ENCODE measurements at regions not wholly inside any gene's neighbourhood (a gene's known extent, or its start where the extent isn't known, plus 50 kb on each side); places are given as distances from the start of the nearest gene placed in this dataset.

DNA sequence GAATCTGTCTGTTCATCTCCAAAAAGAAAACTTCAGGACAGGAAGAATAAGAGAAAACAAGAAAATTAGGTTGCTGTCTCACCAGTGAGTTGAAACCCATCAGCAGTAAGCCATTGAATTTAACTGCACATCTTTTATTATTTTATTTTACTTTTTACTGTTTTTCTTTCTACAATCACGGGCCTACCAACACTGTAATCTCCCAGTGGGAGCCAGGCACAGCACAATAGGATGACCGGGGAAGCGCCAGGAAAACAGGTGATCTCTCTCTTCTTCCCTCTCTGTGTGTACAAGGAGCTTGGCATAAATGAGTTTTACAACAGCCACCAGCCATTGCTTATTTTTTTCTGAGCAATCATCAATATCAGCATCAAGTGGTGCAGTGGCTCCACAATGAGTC lies 113.1 kb upstream of the ESRRG start:
- ChIA-PET CTCF (no interaction called here), POLR2A (no interaction called here)
- TF ChIP-seq EP300 (IDR thresholded peaks at IDR 0.05) (no peak), CBX8 (IDR thresholded peaks at IDR 0.05) (no peak), FOSL2 (IDR thresholded peaks at IDR 0.05) (no peak), FOSL2 (CRISPR knock-in tag; IDR thresholded peaks at IDR 0.05) (no peak), NFE2L2 (conservative IDR thresholded peaks at IDR 0.05; ENCODE audit: low read length) (no peak), SREBF2 (IDR thresholded peaks at IDR 0.05) (no peak)
- TF ChIP-seq, protein P1, sequence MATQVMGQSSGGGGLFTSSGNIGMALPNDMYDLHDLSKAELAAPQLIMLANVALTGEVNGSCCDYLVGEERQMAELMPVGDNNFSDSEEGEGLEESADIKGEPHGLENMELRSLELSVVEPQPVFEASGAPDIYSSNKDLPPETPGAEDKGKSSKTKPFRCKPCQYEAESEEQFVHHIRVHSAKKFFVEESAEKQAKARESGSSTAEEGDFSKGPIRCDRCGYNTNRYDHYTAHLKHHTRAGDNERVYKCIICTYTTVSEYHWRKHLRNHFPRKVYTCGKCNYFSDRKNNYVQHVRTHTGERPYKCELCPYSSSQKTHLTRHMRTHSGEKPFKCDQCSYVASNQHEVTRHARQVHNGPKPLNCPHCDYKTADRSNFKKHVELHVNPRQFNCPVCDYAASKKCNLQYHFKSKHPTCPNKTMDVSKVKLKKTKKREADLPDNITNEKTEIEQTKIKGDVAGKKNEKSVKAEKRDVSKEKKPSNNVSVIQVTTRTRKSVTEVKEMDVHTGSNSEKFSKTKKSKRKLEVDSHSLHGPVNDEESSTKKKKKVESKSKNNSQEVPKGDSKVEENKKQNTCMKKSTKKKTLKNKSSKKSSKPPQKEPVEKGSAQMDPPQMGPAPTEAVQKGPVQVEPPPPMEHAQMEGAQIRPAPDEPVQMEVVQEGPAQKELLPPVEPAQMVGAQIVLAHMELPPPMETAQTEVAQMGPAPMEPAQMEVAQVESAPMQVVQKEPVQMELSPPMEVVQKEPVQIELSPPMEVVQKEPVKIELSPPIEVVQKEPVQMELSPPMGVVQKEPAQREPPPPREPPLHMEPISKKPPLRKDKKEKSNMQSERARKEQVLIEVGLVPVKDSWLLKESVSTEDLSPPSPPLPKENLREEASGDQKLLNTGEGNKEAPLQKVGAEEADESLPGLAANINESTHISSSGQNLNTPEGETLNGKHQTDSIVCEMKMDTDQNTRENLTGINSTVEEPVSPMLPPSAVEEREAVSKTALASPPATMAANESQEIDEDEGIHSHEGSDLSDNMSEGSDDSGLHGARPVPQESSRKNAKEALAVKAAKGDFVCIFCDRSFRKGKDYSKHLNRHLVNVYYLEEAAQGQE (IDR thresholded peaks at IDR 0.05) = no peak
- FAIRE-seq (no peak), ATAC-seq (no peak), DNase-seq (ENCODE audit: low read depth in 1 of 2, low spot score in 1 of 2) (no peak)
- 38% methylated on average over 3 of the region's 3 CpGs for WGBS (ENCODE audit: missing lambda C conversion rate)
- Histone ChIP-seq H3K4me1 (no peaks in the 10 kb centered on the region), H3K4me2 (no peak overlapping the region), H3K4me3 (no peak overlapping the region), H3K9me3 (no peaks in the 10 kb centered on the region), H3K27ac (no peak overlapping the region)

DNA sequence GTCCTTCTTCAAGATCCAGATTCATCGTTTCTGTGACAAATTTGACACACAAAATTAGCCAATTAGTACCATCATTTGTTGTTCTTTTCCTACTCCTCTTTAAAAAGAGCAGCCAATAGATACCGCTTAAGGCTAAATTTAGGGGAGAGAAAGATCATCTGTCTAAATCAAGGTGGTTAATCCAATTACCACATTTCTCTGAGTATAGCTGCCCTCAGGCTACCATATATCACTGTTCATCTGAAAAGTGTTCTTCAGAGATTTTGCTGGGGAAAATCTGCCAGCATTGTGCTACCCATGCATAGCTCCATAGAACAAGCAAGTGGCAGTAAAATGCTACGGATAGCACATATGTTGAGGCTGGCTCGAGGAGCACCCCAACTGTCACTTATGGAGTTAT lies 110.3 kb upstream of the ESRRG start:
- ATAC-seq = no peak
- FAIRE-seq = no peak
- Histone ChIP-seq H3K4me1 (no peaks in the 10 kb centered on the region), H3K4me3 (no peak overlapping the region), H3K27ac (no peak overlapping the region), H3K9me3 (no peaks in the 10 kb centered on the region), H3K4me2 (no peak overlapping the region)
- WGBS (ENCODE audit: missing lambda C conversion rate) = 20% methylated on average over 4 of the region's 4 CpGs
- DNase-seq (ENCODE audit: low read depth in 1 of 2, low spot score in 1 of 2) = no peak
- TF ChIP-seq RNF2 (IDR thresholded peaks at IDR 0.05; ENCODE audit: borderline replicate concordance, low read depth) (no peak), JUN (IDR thresholded peaks at IDR 0.05) (no peak)
- CTCF ChIA-PET = no interaction called here
- POLR2A ChIA-PET = no interaction called here

DNA sequence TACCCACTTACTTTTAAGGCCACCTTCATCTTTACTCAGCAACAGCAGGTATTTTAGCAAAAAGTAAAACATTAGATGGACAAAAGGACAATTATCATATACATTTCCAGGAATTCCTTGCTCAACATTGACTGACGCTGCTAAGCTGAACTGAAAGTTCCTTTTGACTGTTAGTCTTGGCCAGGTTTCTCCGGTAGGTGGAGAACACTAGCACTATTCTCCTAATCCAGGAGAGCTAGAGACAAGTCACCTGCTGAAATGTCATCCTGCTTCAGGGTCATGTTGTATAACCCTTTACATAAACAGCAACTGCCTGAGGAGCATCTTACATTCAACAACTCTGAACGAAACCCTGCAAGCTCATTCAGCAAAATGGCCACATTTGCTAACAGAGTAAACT lies 109.0 kb upstream of the ESRRG start:
- Histone ChIP-seq H3K9me3 (no peaks in the 10 kb centered on the region), H3K4me1 (no peaks in the 10 kb centered on the region), H3K4me2 (no peak overlapping the region), H3K27ac (no peak overlapping the region), H3K4me3 (no peak overlapping the region)
- DNase-seq (ENCODE audit: low read depth in 1 of 2, low spot score in 1 of 2) = peak in 1 of 2 experiments; percentile 2
- ChIA-PET CTCF (interaction anchor here (1.0 kb wide), 1 partner anchor 10 kb away, joined by 3 read pairs; no protein-coding TSS in a partner anchor), POLR2A (no interaction called here)
- FAIRE-seq = no peak
- no peak for ATAC-seq
- 15% methylated on average over 3 of the region's 3 CpGs for WGBS (ENCODE audit: missing lambda C conversion rate)
- TF ChIP-seq RAD21 (conservative IDR thresholded peaks at IDR 0.05 in 1 of 2, IDR thresholded peaks at IDR 0.05 in 1 of 2) = no peak
- no peak for TF ChIP-seq KDM1A (IDR thresholded peaks at IDR 0.05; ENCODE audit: low read depth)
- TF ChIP-seq, protein P2, sequence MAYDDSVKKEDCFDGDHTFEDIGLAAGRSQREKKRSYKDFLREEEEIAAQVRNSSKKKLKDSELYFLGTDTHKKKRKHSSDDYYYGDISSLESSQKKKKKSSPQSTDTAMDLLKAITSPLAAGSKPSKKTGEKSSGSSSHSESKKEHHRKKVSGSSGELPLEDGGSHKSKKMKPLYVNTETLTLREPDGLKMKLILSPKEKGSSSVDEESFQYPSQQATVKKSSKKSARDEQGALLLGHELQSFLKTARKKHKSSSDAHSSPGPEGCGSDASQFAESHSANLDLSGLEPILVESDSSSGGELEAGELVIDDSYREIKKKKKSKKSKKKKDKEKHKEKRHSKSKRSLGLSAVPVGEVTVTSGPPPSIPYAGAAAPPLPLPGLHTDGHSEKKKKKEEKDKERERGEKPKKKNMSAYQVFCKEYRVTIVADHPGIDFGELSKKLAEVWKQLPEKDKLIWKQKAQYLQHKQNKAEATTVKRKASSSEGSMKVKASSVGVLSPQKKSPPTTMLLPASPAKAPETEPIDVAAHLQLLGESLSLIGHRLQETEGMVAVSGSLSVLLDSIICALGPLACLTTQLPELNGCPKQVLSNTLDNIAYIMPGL (CRISPR knock-in tag; IDR thresholded peaks at IDR 0.05; ENCODE audit: borderline replicate concordance) = no peak
- no peak for TF ChIP-seq CBX8 (IDR thresholded peaks at IDR 0.05)
- TF ChIP-seq, protein P3, sequence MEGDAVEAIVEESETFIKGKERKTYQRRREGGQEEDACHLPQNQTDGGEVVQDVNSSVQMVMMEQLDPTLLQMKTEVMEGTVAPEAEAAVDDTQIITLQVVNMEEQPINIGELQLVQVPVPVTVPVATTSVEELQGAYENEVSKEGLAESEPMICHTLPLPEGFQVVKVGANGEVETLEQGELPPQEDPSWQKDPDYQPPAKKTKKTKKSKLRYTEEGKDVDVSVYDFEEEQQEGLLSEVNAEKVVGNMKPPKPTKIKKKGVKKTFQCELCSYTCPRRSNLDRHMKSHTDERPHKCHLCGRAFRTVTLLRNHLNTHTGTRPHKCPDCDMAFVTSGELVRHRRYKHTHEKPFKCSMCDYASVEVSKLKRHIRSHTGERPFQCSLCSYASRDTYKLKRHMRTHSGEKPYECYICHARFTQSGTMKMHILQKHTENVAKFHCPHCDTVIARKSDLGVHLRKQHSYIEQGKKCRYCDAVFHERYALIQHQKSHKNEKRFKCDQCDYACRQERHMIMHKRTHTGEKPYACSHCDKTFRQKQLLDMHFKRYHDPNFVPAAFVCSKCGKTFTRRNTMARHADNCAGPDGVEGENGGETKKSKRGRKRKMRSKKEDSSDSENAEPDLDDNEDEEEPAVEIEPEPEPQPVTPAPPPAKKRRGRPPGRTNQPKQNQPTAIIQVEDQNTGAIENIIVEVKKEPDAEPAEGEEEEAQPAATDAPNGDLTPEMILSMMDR (IDR thresholded peaks at IDR 0.05) = no peak
- no peak for TF ChIP-seq FOSL2 (IDR thresholded peaks at IDR 0.05)
- no peak for TF ChIP-seq FOSL2 (CRISPR knock-in tag; IDR thresholded peaks at IDR 0.05)
- no peak for TF ChIP-seq ZC3H11A (IDR thresholded peaks at IDR 0.05)
- no peak for TF ChIP-seq FOSB (CRISPR knock-in tag; IDR thresholded peaks at IDR 0.05)
- TF ChIP-seq, protein P4, sequence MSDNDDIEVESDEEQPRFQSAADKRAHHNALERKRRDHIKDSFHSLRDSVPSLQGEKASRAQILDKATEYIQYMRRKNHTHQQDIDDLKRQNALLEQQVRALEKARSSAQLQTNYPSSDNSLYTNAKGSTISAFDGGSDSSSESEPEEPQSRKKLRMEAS (IDR thresholded peaks at IDR 0.05) = no peak
- TF ChIP-seq RCOR1 (IDR thresholded peaks at IDR 0.05; ENCODE audit: low read depth, low read length) = no peak

Measured in A549 (cell line).